Kidney (tissue), 13 donors: ENCODE measurements at regions not wholly inside any gene's neighbourhood (a gene's known extent, or its start where the extent isn't known, plus 50 kb on each side); places are given as distances from the start of the nearest gene placed in this dataset.
A peak's percentile ranks its signal among the peaks of the same experiment; 100 is the strongest.

ENCODE experiments used
- DNase-seq, 5 donors: peaks; one replicate each; pipeline ENCODE4 v3.0.0-alpha.2; 2013 to 2020
- FAIRE-seq: peaks from 2 replicates; lab custom pipeline; 2012; peaks lifted over from hg19 to GRCh38; lab: Jason Lieb, UNC
- H3K27ac ChIP-seq, 2 donors: one replicate each; pipeline ENCODE4 v1.7.0; 2013; ENCODE audit warnings: low read depth in 2 of 2, low read length in 2 of 2, inconsistent platforms in 1 of 2
- H3K27me3 ChIP-seq: one replicate; pipeline ENCODE4 v1.7.1; 2013; ENCODE audit warnings: low read length, inconsistent platforms; ENCODE audit not compliant: control insufficient read depth, insufficient read depth
- H3K36me3 ChIP-seq, 3 donors: one replicate each; pipeline versions ENCODE4 v1.7.0 to v1.7.1; 2013; ENCODE audit warnings: low read length in 3 of 3, control low read depth in 1 of 3, inconsistent platforms in 1 of 3; ENCODE audit not compliant: insufficient read depth in 3 of 3, control insufficient read depth in 2 of 3
- H3K4me1 ChIP-seq, 3 donors: one replicate each; pipeline versions ENCODE4 v1.7.0 to v1.7.1; 2013; ENCODE audit warnings: low read length in 3 of 3, inconsistent platforms in 1 of 3, low read depth in 1 of 3; ENCODE audit not compliant: control insufficient read depth in 2 of 3, insufficient read depth in 2 of 3
- H3K4me3 ChIP-seq, 3 donors: one replicate each; pipeline versions ENCODE4 v1.7.0 to v1.8.1; 2013; ENCODE audit warnings: low read length in 3 of 3, control low read depth in 1 of 3, inconsistent platforms in 1 of 3
- H3K9ac ChIP-seq, 3 donors: one replicate each; pipeline versions ENCODE4 v1.7.0 to v1.7.1; 2013; ENCODE audit warnings: low read length in 3 of 3, control low read depth in 1 of 3, inconsistent platforms in 1 of 3
- H3K9me3 ChIP-seq, 3 donors: one replicate each; pipeline versions ENCODE4 v1.7.0 to v1.7.1; 2013; ENCODE audit warnings: low read length in 3 of 3, control low read depth in 1 of 3, inconsistent platforms in 1 of 3; ENCODE audit not compliant: control insufficient read depth in 2 of 3, insufficient read depth in 1 of 3
- intact Hi-C: fragments of 100-400 bp; cut with DNase I; formaldehyde crosslinking; loops from one replicate; pipeline ENCODE4 v1.11.1; 2022
- TF ChIP-seq, protein P1 (sequence below): IDR thresholded peaks from 3 replicates; pipeline ENCODE4 v1.5.1; 2012; ENCODE audit warnings: mild to moderate bottlenecking, moderate library complexity, borderline replicate concordance; ENCODE audit not compliant: insufficient read depth; ENCODE audit errors: extremely low read depth
- donor health status: control.
- donor health status: control.
- donor health status: control.
- donor health status: control.
- donor health status: control.
- donor health status: DM: yes; HTN: yes; CAD: no.
- donor health status: Normal renal cell carcinoma (clear cell type).

DNA sequence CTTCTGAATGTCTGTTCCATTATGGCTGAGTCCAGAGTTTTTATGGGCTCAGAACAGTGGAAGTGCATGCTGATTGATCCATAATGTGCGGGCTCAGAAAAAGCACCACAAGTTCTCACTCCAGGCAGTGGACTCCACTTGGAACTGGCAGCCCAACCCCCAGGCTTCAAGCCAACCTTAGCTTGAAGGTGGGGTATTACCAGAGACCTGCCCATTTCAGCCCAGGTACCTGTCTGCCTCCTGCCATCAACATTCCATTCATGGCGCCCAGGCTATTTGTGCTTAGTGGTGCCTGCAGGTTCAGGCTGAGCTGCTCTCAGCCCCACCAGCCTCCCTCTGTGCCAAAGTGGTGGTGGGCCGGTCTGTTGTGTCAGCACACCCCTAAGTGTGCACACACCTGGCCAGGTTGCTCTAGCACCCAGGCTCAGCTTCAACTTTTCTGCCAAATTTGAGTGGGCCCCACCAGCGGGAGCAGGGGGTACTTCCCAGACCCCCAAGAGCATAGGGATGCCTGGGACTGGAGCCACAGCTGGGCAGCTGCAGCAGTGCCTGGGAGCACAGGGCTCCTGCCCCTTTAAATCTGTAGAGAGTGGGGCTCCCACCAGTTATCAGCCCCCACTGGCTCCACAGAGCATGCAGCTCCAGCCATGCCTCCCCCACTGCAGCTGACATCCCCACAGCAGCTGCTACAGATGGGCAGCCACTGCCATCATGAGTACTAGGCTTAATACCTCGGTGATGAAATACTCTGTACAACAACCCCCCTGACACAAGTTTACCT lies 1025.3 kb downstream of the PCDH19 start:
- Histone ChIP-seq H3K4me1 (no peaks in the 10 kb centered on the region), H3K4me3 (no peak overlapping the region), H3K36me3 (no peaks in the 10 kb centered on the region), H3K27me3 (no peaks in the 10 kb centered on the region), H3K9me3 (no peaks in the 10 kb centered on the region), H3K9ac (no peak overlapping the region), H3K27ac (no peak overlapping the region)
- peak in 1 of 5 donors; percentile 35 for DNase-seq
- TF ChIP-seq, protein P1, sequence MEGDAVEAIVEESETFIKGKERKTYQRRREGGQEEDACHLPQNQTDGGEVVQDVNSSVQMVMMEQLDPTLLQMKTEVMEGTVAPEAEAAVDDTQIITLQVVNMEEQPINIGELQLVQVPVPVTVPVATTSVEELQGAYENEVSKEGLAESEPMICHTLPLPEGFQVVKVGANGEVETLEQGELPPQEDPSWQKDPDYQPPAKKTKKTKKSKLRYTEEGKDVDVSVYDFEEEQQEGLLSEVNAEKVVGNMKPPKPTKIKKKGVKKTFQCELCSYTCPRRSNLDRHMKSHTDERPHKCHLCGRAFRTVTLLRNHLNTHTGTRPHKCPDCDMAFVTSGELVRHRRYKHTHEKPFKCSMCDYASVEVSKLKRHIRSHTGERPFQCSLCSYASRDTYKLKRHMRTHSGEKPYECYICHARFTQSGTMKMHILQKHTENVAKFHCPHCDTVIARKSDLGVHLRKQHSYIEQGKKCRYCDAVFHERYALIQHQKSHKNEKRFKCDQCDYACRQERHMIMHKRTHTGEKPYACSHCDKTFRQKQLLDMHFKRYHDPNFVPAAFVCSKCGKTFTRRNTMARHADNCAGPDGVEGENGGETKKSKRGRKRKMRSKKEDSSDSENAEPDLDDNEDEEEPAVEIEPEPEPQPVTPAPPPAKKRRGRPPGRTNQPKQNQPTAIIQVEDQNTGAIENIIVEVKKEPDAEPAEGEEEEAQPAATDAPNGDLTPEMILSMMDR, result no peak
- FAIRE-seq, result no peak
- intact Hi-C loops, result no loop called here

DNA sequence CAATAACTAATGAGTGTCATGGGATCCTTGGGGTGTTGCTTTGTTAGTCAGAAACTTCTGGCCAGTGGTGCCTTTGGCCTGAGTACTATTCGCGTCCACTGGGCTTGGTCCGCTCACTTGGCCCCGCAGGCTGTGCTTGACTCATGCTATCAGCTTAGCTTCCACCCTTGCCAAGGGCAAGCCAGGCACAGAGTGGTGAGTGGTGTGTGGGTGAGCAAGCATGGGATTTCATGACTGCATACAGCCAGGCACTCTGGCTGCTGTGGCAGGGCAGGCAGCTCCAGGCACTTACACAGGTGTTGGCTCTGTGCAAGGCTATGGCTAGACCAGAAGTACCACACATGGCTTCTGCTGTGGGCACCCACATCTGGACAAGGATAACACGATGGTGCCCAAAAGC lies 1026.3 kb downstream of the PCDH19 start:
- FAIRE-seq, result no peak
- intact Hi-C loops, result no loop called here

GRCh38 chrX:99371976-99372595 lies 1038.0 kb downstream of the PCDH19 start:
- DNase-seq (peak in 1 of 5 donors; percentile 58), FAIRE-seq (no peak)
- H3K9me3 ChIP-seq, result no peaks in the 10 kb centered on the region
- TF ChIP-seq, protein P1, result no peak
- no peaks in the 10 kb centered on the region for H3K36me3 ChIP-seq
- H3K27me3 ChIP-seq, result no peaks in the 10 kb centered on the region
- H3K4me3 ChIP-seq, result no peak overlapping the region
- H3K27ac ChIP-seq, result no peak overlapping the region
- no peak overlapping the region for H3K9ac ChIP-seq
- intact Hi-C loops, result no loop called here
- H3K4me1 ChIP-seq, result no peaks in the 10 kb centered on the region

More for the DNA sequence above, 1026.3 kb downstream of the PCDH19 start:
- Histone ChIP-seq H3K9ac (no peak overlapping the region), H3K4me3 (no peak overlapping the region), H3K27ac (no peak overlapping the region), H3K36me3 (no peaks in the 10 kb centered on the region), H3K9me3 (no peaks in the 10 kb centered on the region), H3K27me3 (no peaks in the 10 kb centered on the region), H3K4me1 (no peaks in the 10 kb centered on the region)
- peak in 1 of 5 donors; percentile 32 for DNase-seq
- TF ChIP-seq, protein P1, result no peak
